OCI-LY7 (cell line): ENCODE measurements at regions not wholly inside any gene's neighbourhood (a gene's known extent, or its start where the extent isn't known, plus 50 kb on each side); places are given as distances from the start of the nearest gene placed in this dataset.

Experiments used
- BruUV-seq: library from RNA; stranded (reverse); fragments of 400-500 nt; replicated peaks from 2 replicates; lab custom pipeline; 2021; lab: Mats Ljungman, UMichigan
- CTCF ChIA-PET: fragments of 300-600 bp; sonication (Branson Sonifier 250); formaldehyde crosslinking; loops from one replicate; lab custom pipeline; 2022; ENCODE audit warnings: antibody characterized with exemption; ENCODE audit not compliant: unreplicated experiment; lab: Charles Lee
- POLR2A ChIA-PET: fragments of 300-600 bp; sonication (Branson Sonifier 250); formaldehyde crosslinking; loops from one replicate; lab custom pipeline; 2022; ENCODE audit warnings: antibody characterized with exemption; lab: Charles Lee
- DNase-seq: peaks from one replicate; pipeline ENCODE4 v3.0.0-alpha.2; 2015; ENCODE audit warnings: low spot score
- H2AFZ ChIP-seq: fragments of 200-600 bp; sonication (generic), shearing (Covaris generic); 2 replicates; pipeline ENCODE4 v1.6.1; 2014; ENCODE audit warnings: mild to moderate bottlenecking, antibody characterized with exemption, low read length, moderate library complexity
- H3K27ac ChIP-seq: fragments of 200-600 bp; sonication (generic); 2 replicates; pipeline ENCODE4 v1.5.1; 2014; ENCODE audit warnings: mixed run types, low read depth, mild to moderate bottlenecking, moderate library complexity, low read length, inconsistent platforms; ENCODE audit not compliant: poor library complexity, severe bottlenecking
- H3K36me3 ChIP-seq: fragments of 200-600 bp; sonication (generic); 2 replicates; pipeline ENCODE4 v1.6.1; 2014; ENCODE audit warnings: mild to moderate bottlenecking, antibody characterized with exemption, low read length, moderate library complexity, mixed read lengths; ENCODE audit not compliant: insufficient read depth
- H3K4me1 ChIP-seq: fragments of 200-600 bp; sonication (generic); 2 replicates; pipeline ENCODE4 v1.5.1; 2014; ENCODE audit warnings: mild to moderate bottlenecking, low read length; ENCODE audit not compliant: insufficient read depth, poor library complexity, severe bottlenecking
- H3K4me2 ChIP-seq: fragments of 200-600 bp; sonication (generic); 2 replicates; pipeline ENCODE4 v1.6.1; 2014; ENCODE audit warnings: mild to moderate bottlenecking, low read length
- H3K4me3 ChIP-seq: fragments of 200-600 bp; sonication (generic); 2 replicates; pipeline ENCODE4 v1.5.1; 2014; ENCODE audit warnings: mild to moderate bottlenecking, low read depth, low read length; ENCODE audit not compliant: poor library complexity, severe bottlenecking
- H3K79me2 ChIP-seq: fragments of 200-600 bp; sonication (generic); 2 replicates; pipeline ENCODE4 v1.6.1; 2016; ENCODE audit warnings: low read depth, mild to moderate bottlenecking, low read length, moderate library complexity, mixed read lengths; ENCODE audit not compliant: insufficient read depth
- H3K9me2 ChIP-seq: fragments of 200-600 bp; sonication (generic); 2 replicates; pipeline ENCODE4 v1.6.1; 2016; ENCODE audit warnings: mild to moderate bottlenecking, low read length, mixed read lengths; ENCODE audit not compliant: insufficient read depth
- H3K9me3 ChIP-seq: fragments of 200-600 bp; sonication (generic); 2 replicates; pipeline ENCODE4 v1.6.1; 2014; ENCODE audit warnings: mild to moderate bottlenecking, mixed run types, low read length, mixed read lengths
- H4K20me1 ChIP-seq: fragments of 200-600 bp; sonication (generic); 2 replicates; pipeline ENCODE4 v1.6.1; 2014; ENCODE audit warnings: mild to moderate bottlenecking, antibody characterized with exemption, low read length, moderate library complexity, mixed read lengths; ENCODE audit not compliant: insufficient read depth
- EZH2phosphoT487 ChIP-seq: fragments of 200-600 bp; sonication (generic); IDR thresholded peaks from 2 replicates; pipeline ENCODE4 v1.6.1; 2018; ENCODE audit warnings: low read depth, borderline replicate concordance, mild to moderate bottlenecking, mixed run types, antibody characterized with exemption, low read length, moderate library complexity, mixed read lengths
- intact Hi-C: fragments of 100-400 bp; cut with micrococcal nuclease; formaldehyde crosslinking; loops from one replicate; pipeline ENCODE4 v1.10.0; 2022; ENCODE audit not compliant: unreplicated experiment
- TF ChIP-seq, protein P1 (sequence below): fragments of 200-600 bp; sonication (generic); conservative IDR thresholded peaks from 2 replicates; pipeline ENCODE4 v1.5.1; 2014; ENCODE audit warnings: mild to moderate bottlenecking, antibody characterized with exemption, low read length, moderate library complexity, mixed read lengths

DNA sequence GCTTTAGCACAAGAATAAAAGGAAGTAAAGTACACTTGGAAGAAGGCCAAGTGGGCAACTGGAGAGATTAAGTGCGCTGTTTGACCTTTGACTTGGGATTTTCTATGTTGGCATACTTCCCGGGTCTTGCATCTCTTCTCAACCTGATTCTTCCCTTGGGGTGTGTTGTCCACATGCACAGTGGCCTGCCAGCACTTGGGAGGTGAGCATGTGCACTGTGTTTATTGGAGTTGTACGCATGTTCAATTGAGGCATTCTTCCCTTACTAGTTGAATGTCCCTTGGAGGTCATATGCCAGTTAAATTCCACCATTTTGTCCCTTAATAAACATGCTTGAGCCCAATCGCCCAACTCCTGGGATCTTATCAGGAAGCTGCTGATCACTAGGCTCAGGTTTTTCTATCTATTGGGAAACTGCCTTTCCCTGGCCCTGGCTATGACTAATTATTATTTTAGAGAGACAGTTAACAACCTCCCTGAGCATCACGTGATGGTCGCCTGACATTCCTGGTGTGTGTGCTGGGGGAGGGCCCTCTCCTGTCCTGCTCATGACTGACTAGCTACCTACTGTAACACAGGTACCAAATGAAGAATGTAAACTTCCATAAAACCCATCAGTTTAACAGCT is 62.5 kb upstream of the RAPGEF4 start:
- Histone ChIP-seq H3K4me3 (no peak overlapping the region), H3K4me2 (no peak overlapping the region), H3K79me2 (no peaks in the 10 kb centered on the region), H2AFZ (no peak overlapping the region), H3K27ac (no peak overlapping the region), H4K20me1 (no peaks in the 10 kb centered on the region), H3K36me3 (no peaks in the 10 kb centered on the region), H3K9me3 (no peaks in the 10 kb centered on the region), H3K9me2 (no peaks in the 10 kb centered on the region), H3K4me1 (no peaks in the 10 kb centered on the region)
- TF ChIP-seq, protein P1, sequence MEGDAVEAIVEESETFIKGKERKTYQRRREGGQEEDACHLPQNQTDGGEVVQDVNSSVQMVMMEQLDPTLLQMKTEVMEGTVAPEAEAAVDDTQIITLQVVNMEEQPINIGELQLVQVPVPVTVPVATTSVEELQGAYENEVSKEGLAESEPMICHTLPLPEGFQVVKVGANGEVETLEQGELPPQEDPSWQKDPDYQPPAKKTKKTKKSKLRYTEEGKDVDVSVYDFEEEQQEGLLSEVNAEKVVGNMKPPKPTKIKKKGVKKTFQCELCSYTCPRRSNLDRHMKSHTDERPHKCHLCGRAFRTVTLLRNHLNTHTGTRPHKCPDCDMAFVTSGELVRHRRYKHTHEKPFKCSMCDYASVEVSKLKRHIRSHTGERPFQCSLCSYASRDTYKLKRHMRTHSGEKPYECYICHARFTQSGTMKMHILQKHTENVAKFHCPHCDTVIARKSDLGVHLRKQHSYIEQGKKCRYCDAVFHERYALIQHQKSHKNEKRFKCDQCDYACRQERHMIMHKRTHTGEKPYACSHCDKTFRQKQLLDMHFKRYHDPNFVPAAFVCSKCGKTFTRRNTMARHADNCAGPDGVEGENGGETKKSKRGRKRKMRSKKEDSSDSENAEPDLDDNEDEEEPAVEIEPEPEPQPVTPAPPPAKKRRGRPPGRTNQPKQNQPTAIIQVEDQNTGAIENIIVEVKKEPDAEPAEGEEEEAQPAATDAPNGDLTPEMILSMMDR = no peak
- TF ChIP-seq EZH2phosphoT487 = no peak
- intact Hi-C loops = no loop called here
- no peak for DNase-seq
- ChIA-PET CTCF (no interaction called here), POLR2A (no interaction called here)
- BruUV-seq = no TSS peak

DNA sequence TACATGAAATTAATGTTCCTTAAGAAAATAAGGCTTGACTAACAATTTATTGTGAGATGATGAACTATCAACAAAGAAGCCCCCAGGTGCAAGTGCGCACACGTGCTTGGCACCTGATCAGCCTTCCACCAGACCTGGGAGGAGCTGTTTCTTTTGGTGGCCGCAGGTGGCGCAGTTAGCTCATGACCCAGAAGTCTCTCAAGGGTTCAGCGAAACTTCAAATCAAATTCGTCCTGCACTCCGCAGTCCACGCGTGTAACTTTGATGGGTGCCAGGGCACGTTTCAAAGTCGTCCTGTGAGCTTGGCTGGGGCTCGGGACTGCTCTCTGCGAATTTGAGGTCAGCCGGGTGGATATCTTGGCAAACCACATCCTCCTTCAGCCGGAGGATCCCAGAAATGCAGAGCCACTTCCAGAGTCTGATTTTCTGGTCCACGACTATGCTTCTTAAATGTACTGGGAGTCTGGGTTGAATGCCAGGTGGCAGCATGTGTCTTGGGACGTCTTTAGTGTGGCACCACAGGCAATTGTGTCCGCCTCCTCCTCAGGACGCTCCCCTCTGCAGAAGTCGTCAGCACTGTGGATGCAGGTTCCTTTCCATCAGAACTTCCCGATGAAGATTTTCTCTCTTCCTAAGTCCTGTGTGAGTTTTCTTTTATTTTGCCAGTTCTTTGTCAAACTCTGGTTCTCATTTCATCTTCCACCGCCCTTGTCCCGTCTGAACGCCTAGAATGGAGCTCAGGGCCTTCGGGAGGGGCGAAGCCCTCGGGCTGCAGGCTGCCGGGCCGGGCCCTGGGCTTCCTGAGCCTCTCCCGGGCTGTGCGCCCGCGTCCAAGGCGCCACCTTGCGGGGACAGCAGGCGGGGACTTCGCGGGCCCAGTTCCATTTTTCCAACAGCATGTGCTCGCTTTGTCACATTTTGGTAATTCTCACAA is 61.3 kb upstream of the RAPGEF4 start:
- H3K79me2 ChIP-seq = no peaks in the 10 kb centered on the region
- ChIA-PET CTCF (interaction anchor here (0.6 kb wide), 1 partner anchor 279 kb away, joined by 3 read pairs; no protein-coding TSS in a partner anchor), POLR2A (interaction anchor here (0.6 kb wide), 1 partner anchor 25 kb away, joined by 5 read pairs; no protein-coding TSS in a partner anchor)
- H3K36me3 ChIP-seq = no peaks in the 10 kb centered on the region
- H3K4me2 ChIP-seq = no peak overlapping the region
- H3K9me2 ChIP-seq = no peaks in the 10 kb centered on the region
- H4K20me1 ChIP-seq = no peaks in the 10 kb centered on the region
- H3K27ac ChIP-seq = no peak overlapping the region
- no peak overlapping the region for H2AFZ ChIP-seq
- no peak for TF ChIP-seq EZH2phosphoT487
- TF ChIP-seq, protein P1 = peak; percentile 56
- H3K4me1 ChIP-seq = no peaks in the 10 kb centered on the region
- H3K9me3 ChIP-seq = no peaks in the 10 kb centered on the region
- intact Hi-C loops = no loop called here
- no peak for DNase-seq
- H3K4me3 ChIP-seq = no peak overlapping the region
- no TSS peak for BruUV-seq

DNA sequence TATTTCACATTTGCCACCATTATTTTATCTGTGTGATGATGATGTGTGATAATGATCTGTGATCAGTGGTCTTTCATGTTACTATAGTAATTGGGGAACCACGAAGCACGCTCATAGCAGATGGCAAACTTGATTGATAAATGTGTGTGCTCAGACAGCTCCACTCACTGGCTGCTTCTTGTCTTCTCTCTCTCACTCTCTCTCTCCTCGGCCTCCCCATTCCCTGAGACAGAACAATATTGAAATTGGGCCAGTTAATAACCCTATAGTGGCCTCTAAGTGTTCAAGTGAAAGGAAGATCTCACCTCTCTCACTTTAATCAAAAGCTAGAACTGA is 60.7 kb upstream of the RAPGEF4 start:
- intact Hi-C loops = no loop called here
- Histone ChIP-seq H3K27ac (no peak overlapping the region), H3K79me2 (no peaks in the 10 kb centered on the region), H4K20me1 (no peaks in the 10 kb centered on the region), H3K4me3 (no peak overlapping the region), H2AFZ (no peak overlapping the region), H3K36me3 (no peaks in the 10 kb centered on the region), H3K9me2 (no peaks in the 10 kb centered on the region), H3K4me1 (no peaks in the 10 kb centered on the region), H3K4me2 (no peak overlapping the region), H3K9me3 (no peaks in the 10 kb centered on the region)
- ChIA-PET POLR2A (interaction anchor here (0.8 kb wide), 1 partner anchor 31 kb away, joined by 3 read pairs; no protein-coding TSS in a partner anchor), CTCF (no interaction called here)
- no TSS peak for BruUV-seq
- no peak for DNase-seq
- TF ChIP-seq EZH2phosphoT487 = no peak
- TF ChIP-seq, protein P1 = no peak; the same call in 1 of the 2 replicates
